ENCODE measurements at regions not wholly inside any gene's neighbourhood (a gene's known extent, or its start where the extent isn't known, plus 50 kb on each side); places are given as distances from the start of the nearest gene placed in this dataset.

DNA sequence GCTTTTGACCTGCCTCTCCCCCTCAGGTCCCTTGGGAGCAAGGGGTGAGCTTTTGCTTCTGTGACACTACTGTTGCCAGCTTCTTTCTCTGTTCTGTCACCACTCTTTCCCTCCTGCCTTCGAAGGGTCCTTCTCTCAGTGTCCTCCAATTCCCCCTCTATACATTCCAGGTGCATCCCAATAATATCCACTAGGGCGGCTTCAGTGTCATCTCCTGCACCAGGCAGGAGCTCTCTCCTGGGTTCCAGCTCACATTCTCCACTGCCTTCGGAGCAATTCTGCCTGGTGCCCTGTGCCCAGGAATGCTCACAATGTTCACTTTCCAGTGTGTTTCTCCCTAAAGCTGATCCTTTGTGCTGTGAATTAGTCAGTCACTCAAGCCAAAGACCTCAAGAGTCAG, 83.9 kb upstream of the CXCL14 start:
- no peak for DNase-seq (ENCODE audit: low read depth)

DNA sequence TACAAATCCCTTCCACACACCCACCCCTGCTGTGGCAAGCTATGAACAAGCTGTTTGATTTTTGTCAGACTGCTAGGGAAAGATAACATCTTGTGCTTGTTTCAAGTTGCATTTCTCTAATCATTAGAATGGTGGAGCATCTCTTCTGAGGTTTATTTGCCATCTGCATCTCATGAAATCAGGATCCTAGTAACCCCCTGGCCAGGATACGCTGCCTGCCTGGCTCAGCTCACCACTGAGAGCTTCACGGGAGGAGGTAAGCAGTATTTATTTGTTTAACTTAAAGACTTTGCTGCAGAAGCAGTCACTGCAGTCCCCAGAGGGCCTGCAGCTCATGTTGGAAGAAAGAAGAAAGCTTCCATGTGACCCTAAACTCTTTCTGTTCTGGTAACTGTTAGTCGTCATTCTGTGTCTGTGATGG, 83.3 kb upstream of the CXCL14 start:
- no peak for DNase-seq (ENCODE audit: low read depth)

DNA sequence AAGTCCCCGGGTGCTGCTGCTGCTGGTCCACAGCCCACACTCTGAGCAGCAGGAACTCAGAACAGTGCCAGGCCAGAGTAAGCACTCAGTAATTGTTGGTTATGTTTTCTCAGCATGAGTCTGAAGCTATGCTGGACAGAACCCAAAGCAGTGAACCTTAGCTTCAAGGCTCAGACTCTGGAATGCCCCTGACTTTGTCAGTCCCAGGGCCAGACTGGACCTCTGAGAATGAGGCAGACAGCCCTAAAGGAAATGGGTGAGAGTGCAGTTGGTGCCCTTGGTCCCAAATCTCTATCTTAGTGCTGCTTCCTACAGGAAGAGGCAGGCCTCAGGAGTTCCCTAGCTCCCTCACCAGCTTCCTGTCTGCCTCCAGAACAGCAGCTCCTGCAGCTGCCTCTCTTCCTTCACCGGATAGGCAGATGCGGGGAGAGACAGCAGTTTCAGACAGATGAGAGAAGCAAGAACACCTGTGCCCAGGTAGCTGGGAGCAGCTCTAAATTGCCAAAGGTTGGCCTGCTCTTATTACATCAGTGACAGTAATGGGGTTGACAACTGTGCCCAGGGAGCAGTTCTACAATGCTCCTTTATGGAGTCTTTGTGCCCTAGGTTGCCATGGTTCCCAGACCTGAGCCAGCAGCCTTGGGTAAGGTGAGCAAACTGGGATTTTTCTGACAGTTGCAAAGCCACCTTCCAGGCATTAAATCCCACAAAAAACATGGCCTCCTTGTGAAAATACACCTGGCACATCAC, 82.2 kb upstream of the CXCL14 start:
- DNase-seq (ENCODE audit: low read depth): no peak

DNA sequence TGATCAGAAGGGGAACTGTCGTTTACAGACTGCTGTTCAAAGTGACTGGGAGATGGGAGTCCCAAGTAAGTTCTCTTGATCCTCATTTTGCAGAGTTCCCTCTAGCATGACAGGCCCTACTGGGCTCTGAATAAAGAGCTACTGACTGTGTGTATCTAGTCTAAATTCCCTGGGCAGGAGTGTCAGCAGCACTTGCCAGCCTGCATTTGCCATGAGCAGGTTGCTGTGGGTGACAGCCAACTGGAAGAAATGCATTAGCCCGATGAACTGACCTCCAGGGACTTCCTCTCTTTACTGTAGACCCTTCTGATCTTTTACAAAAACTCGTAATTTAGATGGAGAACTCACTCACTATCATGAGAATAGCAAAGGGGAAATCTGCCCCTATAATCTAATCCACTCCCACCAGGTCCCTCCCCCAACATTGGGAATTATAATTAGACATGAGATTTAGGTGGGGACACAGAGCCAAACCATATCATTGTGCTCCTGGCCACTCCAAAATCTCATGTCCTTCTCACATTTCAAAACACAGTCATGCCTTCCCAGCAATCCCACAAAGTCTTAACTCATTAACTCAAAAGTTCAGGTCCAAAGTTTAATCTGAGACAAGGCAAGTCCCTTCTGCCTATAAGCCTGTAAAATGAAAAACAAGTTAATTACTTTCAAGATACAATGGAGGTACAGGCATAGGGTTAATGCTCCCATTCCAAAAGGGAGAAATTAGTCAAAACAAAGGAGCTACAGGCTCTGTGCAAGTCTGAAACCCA, 78.9 kb upstream of the CXCL14 start:
- no peak for DNase-seq (ENCODE audit: low read depth)

DNA sequence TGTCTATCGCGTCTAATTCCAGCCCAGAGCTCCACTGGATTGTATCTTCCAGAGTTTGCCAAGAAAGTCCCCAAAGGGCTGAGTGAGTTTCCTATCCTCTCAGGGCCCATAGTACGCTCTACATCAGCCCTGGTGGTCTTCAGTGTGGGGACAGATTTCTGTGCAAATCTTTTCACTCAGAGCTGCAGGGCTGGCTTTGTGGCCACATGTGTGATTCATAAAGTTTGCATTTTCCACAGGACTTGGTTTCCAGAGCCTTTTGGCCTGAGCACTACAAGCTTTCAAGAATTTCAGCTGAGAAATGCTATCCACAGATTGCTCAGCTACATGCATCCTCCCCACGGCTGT, 76.7 kb upstream of the CXCL14 start:
- DNase-seq (ENCODE audit: low read depth): no peak

DNA sequence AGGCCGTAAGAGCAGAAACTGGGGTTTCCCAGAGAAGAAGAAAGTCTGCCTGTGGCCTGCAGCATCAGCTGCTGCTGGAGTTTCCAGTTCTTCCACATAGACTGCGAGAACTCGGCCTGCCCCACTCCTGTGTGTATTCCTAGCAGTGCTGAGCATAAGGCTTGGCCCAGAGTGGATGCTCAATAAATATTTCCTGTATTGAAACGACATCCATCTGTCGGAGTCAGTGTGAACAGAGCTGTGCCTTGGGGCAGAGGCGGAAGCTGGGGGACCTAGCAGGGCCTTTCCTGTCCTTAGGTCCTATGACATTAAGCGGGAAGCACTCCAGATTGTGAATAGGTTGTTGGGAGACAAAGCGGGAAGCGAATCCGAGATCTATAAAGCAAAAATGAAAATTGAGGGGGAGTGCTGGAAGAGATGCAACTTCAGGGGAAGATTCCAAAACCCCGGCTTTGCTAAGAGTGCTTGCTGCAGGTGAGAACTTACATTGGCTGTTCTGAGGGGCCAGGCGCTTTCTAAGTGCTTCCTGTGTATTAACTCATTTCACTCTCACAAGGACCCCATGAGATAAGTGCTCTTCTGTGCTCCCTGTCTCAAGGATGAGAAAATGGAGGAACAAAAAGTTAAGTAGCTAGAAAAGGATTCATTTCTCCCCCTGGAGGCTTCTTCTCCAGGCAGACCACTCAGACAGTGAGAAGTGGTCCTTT, 76.1 kb upstream of the CXCL14 start:
- DNase-seq (ENCODE audit: low read depth): no peak

DNA sequence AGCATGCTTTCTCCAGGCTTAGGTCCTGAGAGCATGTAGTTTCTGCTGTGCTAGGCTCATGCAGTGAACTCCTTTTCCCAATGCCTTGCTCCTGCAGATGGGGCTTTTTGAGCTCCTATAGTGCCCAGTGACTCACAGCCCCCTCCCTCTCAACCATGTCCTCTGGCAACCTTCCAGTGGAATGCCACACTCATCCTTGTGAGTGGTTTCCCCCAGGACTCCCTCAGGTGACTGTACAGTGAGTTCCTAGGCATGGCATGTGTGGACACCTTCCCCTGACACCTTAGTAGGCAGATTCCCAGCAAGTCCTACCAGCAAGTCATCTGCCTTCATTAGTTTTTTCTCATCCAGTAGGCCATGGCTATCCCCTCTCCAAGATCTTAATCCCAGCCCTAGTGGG, 72.4 kb upstream of the CXCL14 start:
- DNase-seq (ENCODE audit: low read depth): no peak

DNA sequence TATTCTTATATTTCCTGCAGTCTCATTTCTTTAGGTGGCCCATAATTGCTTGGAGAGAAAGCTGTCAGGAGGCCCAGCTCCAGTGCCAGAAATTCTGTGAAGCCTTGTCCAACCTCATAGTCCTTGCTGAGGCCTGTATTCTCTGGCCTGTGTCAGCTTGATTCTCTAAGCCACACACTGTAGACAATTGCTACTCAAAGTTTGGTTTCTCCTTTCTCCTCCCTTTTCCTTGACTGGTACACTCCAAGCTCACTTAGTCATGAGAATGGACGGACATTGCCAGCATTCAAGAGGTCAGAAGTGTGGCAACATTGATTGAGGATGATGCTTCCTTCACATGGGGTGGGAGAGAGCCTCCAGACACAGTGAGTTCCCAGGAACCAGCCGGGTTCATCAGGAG, 71.3 kb upstream of the CXCL14 start:
- no peak for DNase-seq (ENCODE audit: low read depth)

DNA sequence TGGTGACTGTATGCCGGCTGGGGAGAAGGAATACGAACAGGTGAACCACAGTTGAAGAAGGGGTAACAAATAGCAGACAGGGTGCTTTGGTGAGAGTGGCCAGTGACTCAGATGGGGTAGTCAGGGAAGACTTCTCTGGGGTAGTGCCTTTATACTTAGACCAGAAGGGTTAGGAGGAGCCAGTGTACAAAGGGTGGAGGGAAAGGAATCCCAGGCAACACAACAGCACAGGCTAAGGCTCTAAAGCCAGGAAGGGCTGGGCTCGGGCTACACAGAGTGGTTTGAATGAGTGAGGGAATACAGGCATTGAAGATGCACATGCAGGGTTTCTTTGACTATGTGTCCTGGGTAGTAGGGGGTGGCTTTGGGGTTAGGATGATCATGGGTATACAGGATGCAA, 70.6 kb upstream of the CXCL14 start:
- no peak for DNase-seq (ENCODE audit: low read depth)

DNA sequence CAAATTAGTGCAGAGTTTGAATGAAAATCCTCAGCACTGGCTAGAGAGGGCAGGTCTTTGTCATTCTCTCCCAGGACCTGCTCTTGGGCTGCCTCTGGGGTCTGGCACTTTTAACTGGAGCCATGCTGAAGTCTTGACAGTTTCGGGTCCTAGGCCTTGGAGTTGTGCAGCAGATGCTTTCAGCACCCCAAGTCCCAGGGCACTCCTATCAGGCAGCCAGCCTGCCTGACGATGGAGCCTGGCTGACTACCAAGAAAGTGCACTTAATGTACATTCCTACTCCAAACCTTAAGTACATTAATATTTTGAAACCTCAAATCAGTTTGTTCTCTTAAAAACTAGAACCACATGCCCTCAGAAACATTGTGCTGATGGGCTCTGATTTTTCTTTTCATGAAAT, 69.3 kb upstream of the CXCL14 start:
- DNase-seq (ENCODE audit: low read depth): no peak

DNA sequence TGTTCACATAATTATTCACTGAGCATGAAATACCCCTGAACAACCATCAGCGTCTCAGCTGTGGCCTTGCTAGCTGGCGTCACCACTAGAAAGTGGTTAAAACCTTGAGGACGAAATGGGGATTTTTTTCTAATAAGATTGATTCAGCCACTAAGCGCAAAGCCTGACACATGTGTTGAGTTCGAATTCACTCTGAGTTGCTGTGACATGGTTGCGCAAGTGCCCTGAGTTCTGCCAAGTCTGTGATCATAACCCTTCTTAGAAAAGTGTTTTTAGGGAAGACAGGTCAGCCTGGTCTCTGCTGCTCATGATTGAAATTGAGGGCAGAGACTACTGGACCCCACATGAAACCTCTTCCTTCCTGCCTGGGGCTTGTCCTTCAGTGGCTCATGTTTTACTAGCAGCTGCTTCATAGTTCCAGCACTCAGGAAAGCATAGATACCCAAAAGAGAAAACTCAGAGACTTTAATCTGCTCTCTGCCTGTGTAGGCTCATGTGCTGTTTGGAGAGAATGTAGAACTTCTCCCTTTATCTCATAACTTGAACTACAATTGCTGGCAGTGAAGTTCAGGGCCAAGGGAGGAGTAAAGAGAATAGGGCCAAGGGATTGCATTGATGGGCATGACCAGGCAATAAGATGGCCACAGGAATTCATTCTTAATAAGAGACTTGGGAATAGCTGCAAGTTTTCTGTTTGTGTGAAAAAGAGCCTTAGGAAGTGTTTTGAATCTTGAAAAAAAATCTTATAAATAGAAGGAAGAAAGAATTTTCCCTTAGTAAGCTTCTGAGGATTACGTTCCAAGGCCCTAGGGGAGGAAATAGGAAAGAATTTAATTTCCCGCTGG, 66.8 kb upstream of the CXCL14 start:
- no peak for DNase-seq (ENCODE audit: low read depth)

DNA sequence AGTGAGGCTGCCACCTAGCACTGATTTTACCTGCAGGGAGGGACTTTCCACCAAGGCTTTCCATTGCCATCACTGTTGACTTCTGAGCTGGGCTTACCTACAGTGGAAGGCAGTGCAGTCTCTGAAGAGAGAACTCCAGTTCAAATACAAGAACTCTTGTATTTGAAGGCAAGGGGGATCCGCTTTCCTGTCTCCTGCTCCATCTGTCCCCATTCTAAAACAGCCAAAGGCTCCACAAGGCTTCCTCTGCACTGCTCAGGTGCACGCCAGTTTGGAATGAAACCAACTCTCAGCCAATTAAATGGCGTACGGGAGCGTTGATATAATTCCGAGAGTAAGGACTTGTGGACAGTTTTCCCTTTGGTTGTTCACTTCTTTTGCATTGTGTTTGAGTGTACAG, 66.0 kb upstream of the CXCL14 start:
- no peak for DNase-seq (ENCODE audit: low read depth)

DNA sequence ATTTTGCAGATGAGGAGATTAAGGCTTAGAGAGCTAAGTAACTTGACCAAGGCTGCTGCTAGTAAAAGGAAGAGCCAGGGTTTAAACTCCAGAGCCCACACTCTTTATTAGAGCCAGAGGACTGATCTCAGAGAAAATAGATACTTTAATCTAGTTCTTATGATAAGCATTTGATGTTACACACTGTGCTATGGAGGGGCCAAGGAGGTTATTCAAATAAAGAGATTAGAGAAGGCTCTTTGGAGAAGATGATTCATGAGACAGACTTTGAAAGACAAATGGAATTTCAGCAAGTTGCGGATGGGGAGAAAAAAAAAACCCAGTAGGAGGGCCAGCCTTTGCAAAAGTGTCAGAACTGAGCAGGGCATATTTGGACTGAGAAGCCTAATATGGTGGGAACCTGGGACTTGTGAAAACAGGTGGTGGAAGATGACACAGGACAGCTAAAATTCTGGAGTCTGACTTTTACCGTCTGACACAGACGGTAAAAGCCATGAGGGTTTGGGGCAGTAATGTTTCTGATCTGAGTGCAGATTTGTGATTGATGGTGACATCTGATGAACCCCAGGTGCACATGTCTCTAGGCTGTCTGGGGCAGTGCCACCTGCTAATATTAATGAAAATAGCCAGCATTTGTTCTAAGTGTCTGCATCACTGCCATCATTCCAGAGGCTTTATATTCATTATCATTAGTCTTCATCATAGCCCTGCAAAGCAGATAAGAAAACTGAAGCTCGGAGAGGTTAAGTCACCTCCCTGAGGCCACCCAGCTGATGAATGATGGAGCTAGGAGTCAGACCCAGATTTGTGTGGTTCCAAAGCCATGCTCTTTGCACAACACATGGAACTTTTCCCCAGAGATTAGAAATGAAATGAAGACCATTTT, 65.3 kb upstream of the CXCL14 start:
- no peak for DNase-seq (ENCODE audit: low read depth)

DNA sequence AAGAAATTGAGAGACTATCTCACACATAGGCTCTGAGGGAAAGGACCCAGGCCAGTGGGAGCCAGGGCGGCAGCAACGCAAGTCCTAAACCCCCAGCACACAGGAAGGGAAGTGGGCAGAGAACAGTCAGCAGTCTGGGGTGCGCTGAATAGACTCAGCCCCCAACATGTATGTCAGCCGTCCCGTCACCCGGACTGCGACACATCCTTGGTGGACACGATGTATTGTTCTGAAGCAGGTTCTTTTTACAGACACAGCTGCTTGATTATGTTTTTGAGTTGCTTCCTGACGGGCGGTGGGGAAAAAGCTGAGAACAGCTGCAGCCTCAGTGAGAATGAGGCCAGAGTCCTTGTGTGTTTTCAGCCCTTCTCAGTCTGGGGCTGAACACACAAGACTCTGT, 64.1 kb upstream of the CXCL14 start:
- DNase-seq (ENCODE audit: low read depth): no peak

DNA sequence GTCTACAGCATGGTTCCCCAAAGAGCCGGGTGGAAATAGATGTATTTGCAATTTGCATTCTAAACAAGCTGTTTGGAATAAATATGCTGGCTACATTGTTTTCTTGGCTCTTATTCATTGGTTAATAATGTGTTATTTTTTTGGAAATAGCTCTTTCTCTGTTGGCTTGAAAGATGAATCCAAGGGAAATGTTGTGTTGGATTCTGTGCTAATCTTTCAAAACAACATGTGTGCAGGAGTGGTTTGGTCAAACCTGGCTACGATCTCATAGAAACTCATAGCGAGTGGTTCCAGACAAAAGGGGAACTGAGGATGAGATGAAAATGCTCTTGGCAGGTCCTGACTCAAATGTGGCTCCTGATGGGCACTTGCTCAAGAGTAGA, 63.7 kb upstream of the CXCL14 start:
- DNase-seq (ENCODE audit: low read depth): no peak

DNA sequence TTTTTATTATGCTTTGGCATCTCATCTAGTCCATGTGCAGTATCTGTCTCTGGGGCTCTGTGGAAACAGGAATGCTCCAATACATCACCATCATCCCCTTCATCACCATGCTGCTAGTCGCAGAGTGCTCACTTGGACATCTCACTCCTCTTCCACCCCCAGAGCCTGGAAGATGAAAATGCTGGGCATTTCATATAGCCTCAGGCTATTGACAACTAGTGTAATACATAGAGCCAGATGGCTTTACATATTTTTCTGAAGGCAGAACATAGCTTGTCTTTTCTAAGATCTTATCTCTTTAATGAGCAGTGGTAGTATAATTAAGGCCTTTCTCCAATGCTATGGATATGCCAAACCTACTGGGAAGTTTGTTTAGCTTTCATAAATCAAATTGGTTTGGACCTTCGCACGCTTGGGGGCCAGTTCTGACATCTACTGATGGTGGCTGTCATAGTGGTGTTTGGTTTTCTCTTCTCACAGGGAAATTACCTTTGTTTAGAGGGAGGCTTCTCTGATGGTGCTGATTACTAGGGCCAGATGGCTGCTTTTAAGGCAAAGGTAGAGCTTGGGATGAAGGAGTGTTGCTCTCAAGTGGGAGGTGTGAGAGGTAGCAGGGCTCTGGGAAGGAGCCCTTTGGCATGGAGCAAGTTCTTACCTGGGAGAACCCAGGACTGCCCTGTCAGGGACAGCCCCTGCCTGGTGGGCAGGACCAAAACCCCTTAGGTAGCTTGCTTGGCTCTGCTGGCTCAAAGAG, 63.1 kb upstream of the CXCL14 start:
- DNase-seq (ENCODE audit: low read depth): no peak

DNA sequence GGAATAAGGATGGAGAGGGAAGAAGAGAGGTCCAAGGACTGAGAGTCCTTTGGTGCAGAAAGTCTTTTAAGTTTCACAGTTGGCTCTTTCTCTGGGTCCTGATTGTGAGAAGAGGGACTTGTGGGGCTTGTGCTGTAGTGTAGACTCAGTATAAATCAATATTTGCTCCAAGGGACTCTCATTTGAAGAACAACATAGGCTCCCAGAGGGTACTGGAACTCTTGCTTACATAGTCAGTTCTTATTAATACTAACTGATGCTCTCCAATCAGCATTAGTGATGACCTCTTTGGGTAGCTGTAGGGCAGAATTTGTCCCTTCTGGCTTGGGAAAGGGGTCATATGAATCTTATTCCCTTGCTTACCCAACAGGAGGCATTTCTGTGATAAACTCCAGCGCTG, 62.5 kb upstream of the CXCL14 start:
- DNase-seq (ENCODE audit: low read depth): no peak

DNA sequence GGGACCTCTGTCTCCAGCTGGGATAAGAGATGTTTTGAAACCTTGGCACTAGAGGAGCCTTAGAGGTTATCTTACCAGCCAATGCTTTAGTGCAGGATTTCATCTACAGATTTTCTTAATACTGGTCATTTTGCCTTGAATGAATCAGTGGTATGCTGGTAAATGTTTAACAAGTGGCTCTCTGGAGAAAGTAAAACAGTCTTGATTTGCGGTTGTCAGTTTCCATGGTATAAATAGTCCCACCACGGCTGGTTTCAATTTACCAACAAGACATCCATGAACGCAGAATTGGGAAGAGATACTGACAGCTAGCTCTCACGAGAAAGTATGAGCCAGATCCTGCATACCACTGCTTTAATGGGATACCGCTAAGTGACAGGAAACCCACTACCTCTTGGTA, 56.7 kb upstream of the CXCL14 start:
- no peak for DNase-seq (ENCODE audit: low read depth)

DNA sequence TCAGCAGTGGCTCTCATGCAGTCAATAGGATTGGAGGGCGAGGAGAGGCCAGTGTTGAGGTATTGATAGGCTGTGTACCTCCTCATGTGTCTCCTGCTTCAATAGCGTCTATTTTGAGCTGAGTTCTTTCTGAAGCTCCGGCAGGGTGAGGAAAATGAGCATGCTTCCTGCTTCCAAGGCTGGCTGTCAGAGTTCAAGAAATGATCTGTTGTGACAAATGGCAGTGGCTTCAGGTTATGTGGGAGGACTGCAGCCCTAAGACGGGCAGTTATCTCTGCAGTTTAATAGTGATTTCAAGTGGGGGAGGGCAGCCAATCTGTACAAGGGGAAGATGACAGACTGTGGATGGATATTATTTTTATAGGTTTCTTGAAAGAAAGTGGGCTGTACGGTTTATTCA, 54.0 kb upstream of the CXCL14 start:
- no peak for DNase-seq (ENCODE audit: low read depth)

DNA sequence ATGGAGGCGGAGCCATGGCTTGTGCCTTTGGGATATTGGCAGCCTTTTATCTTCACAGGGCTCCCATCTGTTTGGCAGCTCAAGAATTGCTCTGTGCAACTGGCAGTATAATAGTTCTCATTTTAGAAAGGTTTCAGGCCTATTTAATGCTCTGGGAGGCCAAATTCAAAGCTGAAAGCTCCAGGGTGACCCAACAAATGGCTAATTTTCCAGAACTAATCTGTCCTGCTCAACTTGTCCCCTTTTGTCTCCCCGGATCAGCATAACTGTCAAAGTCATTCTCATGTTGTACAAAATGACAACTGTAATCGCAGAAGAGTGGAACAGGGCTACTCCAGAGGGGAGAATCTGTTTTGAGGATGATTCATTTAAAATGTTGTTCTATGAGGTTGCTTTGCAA, 52.6 kb upstream of the CXCL14 start:
- DNase-seq (ENCODE audit: low read depth): no peak

DNA sequence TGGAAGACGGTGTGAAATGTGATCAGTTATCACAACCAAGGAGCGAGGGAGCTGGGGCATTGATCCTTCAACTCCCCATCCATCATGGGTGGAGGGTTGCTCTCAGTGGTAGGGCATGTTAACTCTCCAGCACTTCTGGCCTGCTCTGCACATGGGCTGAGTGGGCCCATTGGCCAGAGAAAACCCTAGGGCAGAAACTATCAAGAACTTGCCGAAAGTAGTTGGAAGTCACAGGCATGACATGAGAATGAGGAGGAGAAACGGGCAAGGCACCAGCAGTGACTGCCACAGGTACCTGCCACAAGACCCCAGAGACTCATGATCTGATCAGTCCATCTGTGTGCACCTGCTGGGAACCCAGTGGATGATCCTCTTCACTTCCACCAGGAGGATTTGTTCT, 50.9 kb upstream of the CXCL14 start:
- DNase-seq (ENCODE audit: low read depth): no peak

All from HS-27A (cell line).